Neural cell (in vitro differentiated cells): ENCODE measurements at regions not wholly inside any gene's neighbourhood (a gene's known extent, or its start where the extent isn't known, plus 50 kb on each side); places are given as distances from the start of the nearest gene placed in this dataset.

Experiments
- H2AFZ ChIP-seq: fragments of 200-600, 300-800 bp; sonication (generic), shearing (Covaris generic); 2 replicates; pipeline ENCODE4 v1.6.0; 2014; ENCODE audit warnings: low read depth, mild to moderate bottlenecking, antibody characterized with exemption, low read length, moderate library complexity
- H3F3A ChIP-seq: fragments of 200-600 bp; shearing (Covaris generic); 2 replicates; pipeline ENCODE4 v1.6.1; 2016; ENCODE audit warnings: mild to moderate bottlenecking, moderate library complexity, mixed read lengths, antibody characterized with exemption, low read length; ENCODE audit not compliant: insufficient read depth, poor library complexity, severe bottlenecking
- H3K27ac ChIP-seq: fragments of 200-600, 300-800 bp; sonication (generic), shearing (Covaris generic); 2 replicates; pipeline ENCODE4 v1.5.1; 2014; ENCODE audit warnings: mild to moderate bottlenecking, low read length, moderate library complexity
- H3K27me3 ChIP-seq: fragments of 300-800, 200-600 bp; sonication (generic), shearing (Covaris generic); 2 replicates; pipeline ENCODE4 v1.6.0; 2014; ENCODE audit warnings: mild to moderate bottlenecking, low read depth, low read length, moderate library complexity; ENCODE audit not compliant: insufficient read depth
- H3K36me3 ChIP-seq: fragments of 300-800, 200-600 bp; sonication (generic), shearing (Covaris generic); 2 replicates; pipeline ENCODE4 v1.5.1; 2014; ENCODE audit warnings: mild to moderate bottlenecking, antibody characterized with exemption, low read length, moderate library complexity; ENCODE audit not compliant: insufficient read depth
- H3K4me2 ChIP-seq: fragments of 300-800, 200-600 bp; sonication (generic), shearing (Covaris generic); 2 replicates; pipeline ENCODE4 v1.6.0; 2014; ENCODE audit warnings: mild to moderate bottlenecking, low read length
- H3K4me3 ChIP-seq: fragments of 300-800, 200-600 bp; sonication (generic), shearing (Covaris generic); 2 replicates; pipeline ENCODE4 v1.5.1; 2014; ENCODE audit warnings: mild to moderate bottlenecking, low read length, moderate library complexity
- H3K79me2 ChIP-seq: fragments of 200-600 bp; shearing (Covaris generic); replicated peaks from 2 replicates; pipeline ENCODE4 v1.6.0; 2014; ENCODE audit warnings: mild to moderate bottlenecking, low read length, moderate library complexity; ENCODE audit not compliant: insufficient read depth
- H3K9ac ChIP-seq: fragments of 300-800, 200-600 bp; sonication (generic), shearing (Covaris generic); 2 replicates; pipeline ENCODE4 v1.6.1; 2016; ENCODE audit warnings: mild to moderate bottlenecking, low read length, mixed read lengths
- H3K9me2 ChIP-seq: fragments of 200-600 bp; shearing (Covaris generic); 2 replicates; pipeline ENCODE4 v1.6.1; 2016; ENCODE audit warnings: mild to moderate bottlenecking, low read length, mixed read lengths; ENCODE audit not compliant: insufficient read depth
- H3K9me3 ChIP-seq: fragments of 200-600, 300-800 bp; sonication (generic), shearing (Covaris generic); 2 replicates; pipeline ENCODE4 v1.6.1; 2016; ENCODE audit warnings: mild to moderate bottlenecking, mixed run types, low read length, moderate library complexity, mixed read lengths
- H4K20me1 ChIP-seq: fragments of 200-600 bp; shearing (Covaris generic); 2 replicates; pipeline ENCODE4 v1.6.1; 2016; ENCODE audit warnings: mild to moderate bottlenecking, mixed run types; ENCODE audit not compliant: insufficient read depth
- EP300 ChIP-seq: fragments of 450-650 bp; conservative IDR thresholded peaks from 2 replicates; pipeline ENCODE4 v1.6.1; 2014; ENCODE audit warnings: antibody characterized with exemption, mild to moderate bottlenecking, moderate library complexity; ENCODE audit not compliant: poor library complexity, severe bottlenecking
- EZH2 ChIP-seq: fragments of 200-600, 300-800 bp; shearing (Covaris generic), sonication (generic); IDR thresholded peaks from 2 replicates; pipeline ENCODE4 v1.6.1; 2014; ENCODE audit warnings: antibody characterized with exemption, low read length, borderline replicate concordance, mild to moderate bottlenecking; ENCODE audit not compliant: insufficient read depth, poor library complexity, severe bottlenecking
- MXI1 ChIP-seq: fragments of 450-650 bp; conservative IDR thresholded peaks from 2 replicates; pipeline ENCODE4 v1.6.1; 2014; ENCODE audit warnings: antibody characterized with exemption, mild to moderate bottlenecking; ENCODE audit not compliant: poor library complexity, severe bottlenecking
- POLR2AphosphoS5 ChIP-seq: IDR thresholded peaks from 2 replicates; pipeline ENCODE4 v1.6.1; 2012
- RAD21 ChIP-seq: fragments of 450-650 bp; conservative IDR thresholded peaks from 2 replicates; pipeline ENCODE4 v1.6.1; 2014; ENCODE audit warnings: antibody characterized with exemption, mild to moderate bottlenecking, moderate library complexity
- SMC3 ChIP-seq: fragments of 450-650 bp; conservative IDR thresholded peaks from 2 replicates; pipeline ENCODE4 v1.6.1; 2014; ENCODE audit warnings: antibody characterized with exemption, mild to moderate bottlenecking, moderate library complexity; ENCODE audit not compliant: poor library complexity
- TAF1 ChIP-seq: IDR thresholded peaks from 2 replicates; pipeline ENCODE4 v1.6.1; 2012; ENCODE audit warnings: low read depth
- TF ChIP-seq, protein P1 (sequence below): fragments of 450-650 bp; IDR thresholded peaks from 2 replicates; pipeline ENCODE4 v1.5.1; 2014; ENCODE audit warnings: antibody characterized with exemption, mild to moderate bottlenecking, moderate library complexity; ENCODE audit not compliant: poor library complexity, severe bottlenecking
- TF ChIP-seq, protein P2 (sequence below): IDR thresholded peaks from 2 replicates; pipeline ENCODE4 v1.6.1; 2012; ENCODE audit warnings: borderline replicate concordance

DNA sequence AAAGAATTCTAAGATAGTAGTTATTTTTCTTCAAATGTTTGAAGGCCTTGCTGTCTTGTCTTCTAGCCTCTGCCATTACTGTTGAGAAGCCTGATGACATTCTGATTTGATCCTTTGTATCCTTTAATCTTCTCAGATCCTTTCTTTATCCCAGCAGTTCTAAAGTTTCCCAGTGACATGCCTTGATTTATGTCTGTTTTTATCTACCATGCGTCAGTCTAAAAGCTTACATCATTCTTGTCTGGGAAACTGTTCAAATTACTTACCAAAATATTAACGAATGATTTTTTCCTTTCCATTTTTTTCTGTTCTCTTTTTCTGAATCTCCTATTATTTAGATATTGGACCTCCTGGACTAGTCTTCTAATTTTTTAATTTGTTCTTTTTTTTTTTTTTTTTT, 78.3 kb upstream of the HELT start:
- Histone ChIP-seq H3K9ac (no peak overlapping the region), H3K9me3 (no peaks in the 10 kb centered on the region)

DNA sequence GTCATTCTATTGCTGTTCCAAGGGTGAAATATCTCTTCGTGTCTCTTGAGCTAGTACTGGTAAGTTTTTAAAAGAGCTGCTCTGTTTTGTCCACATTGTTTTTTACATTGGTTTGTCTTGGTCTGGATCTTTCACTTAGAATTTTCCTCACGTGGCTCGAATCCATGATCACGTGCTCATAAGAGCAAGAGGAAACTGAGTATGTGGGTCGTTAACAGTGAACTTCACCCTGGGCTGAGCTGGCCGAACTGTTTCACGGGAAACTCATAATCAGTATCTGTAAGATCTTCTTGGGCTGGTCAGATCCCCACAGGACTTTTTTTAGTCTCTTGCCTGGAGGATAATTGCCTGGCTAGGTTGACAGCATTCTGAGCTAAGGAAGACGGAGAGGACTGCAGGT, 77.8 kb upstream of the HELT start:
- H2AFZ ChIP-seq, result no peak overlapping the region
- no peak overlapping the region for H3K4me3 ChIP-seq

More for the DNA sequence above, 78.3 kb upstream of the HELT start:
- Histone ChIP-seq H3K4me3 (no peak overlapping the region), H3F3A (no peaks in the 10 kb centered on the region), H3K79me2 (no peaks in the 10 kb centered on the region), H3K4me2 (no peak overlapping the region), H4K20me1 (no peaks in the 10 kb centered on the region), H3K27ac (no peak overlapping the region), H3K9me2 (no peaks in the 10 kb centered on the region), H3K36me3 (no peaks in the 10 kb centered on the region), H3K27me3 (no peaks in the 10 kb centered on the region), H2AFZ (no peak overlapping the region)
- no peak for TF ChIP-seq EZH2

DNA sequence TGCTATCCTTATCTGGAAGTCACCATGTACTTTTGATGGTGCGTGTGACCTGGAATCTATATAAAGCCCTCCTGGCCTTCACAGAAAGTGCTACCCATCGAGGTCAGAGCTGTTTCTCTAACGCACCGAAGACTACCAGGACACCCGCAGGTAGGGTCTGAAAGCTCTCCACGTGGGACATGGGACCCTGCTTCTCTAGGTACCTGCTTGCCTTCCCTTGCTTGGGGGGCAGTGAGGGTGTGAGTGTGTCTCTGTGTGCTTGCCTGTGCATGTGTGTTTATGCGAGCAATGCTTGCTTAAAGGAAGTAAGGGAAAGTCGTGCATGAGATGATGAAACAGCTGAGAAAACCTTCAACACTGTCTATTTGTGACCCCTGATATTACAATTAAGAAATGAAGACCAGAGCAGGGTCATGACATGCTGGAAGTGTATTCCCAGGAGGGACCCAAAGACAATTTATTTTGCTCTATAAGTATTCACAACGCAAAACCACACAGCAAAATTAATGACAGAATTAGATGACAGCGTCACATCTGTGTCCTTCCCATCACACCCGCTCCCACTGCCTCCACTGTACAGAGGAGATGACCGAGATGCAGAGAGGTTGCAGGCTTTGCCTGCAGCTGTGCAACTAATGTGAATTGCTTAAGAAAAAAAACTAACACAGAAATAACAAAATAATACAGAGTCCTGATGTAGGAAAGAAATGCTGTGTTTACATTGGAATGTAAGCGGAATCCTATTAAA, 76.4 kb upstream of the HELT start:
- no peaks in the 10 kb centered on the region for H3K36me3 ChIP-seq
- no peaks in the 10 kb centered on the region for H3K27me3 ChIP-seq
- no peak overlapping the region for H3K4me3 ChIP-seq
- no peak overlapping the region for H3K27ac ChIP-seq
- H2AFZ ChIP-seq, result no peak overlapping the region
- H4K20me1 ChIP-seq, result no peaks in the 10 kb centered on the region
- no peaks in the 10 kb centered on the region for H3K9me3 ChIP-seq
- no peak overlapping the region for H3K4me2 ChIP-seq
- TF ChIP-seq EZH2 (no peak), TAF1 (no peak), RAD21 (no peak), EP300 (no peak), SMC3 (no peak), POLR2AphosphoS5 (no peak), MXI1 (no peak)
- TF ChIP-seq, protein P1, sequence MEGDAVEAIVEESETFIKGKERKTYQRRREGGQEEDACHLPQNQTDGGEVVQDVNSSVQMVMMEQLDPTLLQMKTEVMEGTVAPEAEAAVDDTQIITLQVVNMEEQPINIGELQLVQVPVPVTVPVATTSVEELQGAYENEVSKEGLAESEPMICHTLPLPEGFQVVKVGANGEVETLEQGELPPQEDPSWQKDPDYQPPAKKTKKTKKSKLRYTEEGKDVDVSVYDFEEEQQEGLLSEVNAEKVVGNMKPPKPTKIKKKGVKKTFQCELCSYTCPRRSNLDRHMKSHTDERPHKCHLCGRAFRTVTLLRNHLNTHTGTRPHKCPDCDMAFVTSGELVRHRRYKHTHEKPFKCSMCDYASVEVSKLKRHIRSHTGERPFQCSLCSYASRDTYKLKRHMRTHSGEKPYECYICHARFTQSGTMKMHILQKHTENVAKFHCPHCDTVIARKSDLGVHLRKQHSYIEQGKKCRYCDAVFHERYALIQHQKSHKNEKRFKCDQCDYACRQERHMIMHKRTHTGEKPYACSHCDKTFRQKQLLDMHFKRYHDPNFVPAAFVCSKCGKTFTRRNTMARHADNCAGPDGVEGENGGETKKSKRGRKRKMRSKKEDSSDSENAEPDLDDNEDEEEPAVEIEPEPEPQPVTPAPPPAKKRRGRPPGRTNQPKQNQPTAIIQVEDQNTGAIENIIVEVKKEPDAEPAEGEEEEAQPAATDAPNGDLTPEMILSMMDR, result no peak
- TF ChIP-seq, protein P2, sequence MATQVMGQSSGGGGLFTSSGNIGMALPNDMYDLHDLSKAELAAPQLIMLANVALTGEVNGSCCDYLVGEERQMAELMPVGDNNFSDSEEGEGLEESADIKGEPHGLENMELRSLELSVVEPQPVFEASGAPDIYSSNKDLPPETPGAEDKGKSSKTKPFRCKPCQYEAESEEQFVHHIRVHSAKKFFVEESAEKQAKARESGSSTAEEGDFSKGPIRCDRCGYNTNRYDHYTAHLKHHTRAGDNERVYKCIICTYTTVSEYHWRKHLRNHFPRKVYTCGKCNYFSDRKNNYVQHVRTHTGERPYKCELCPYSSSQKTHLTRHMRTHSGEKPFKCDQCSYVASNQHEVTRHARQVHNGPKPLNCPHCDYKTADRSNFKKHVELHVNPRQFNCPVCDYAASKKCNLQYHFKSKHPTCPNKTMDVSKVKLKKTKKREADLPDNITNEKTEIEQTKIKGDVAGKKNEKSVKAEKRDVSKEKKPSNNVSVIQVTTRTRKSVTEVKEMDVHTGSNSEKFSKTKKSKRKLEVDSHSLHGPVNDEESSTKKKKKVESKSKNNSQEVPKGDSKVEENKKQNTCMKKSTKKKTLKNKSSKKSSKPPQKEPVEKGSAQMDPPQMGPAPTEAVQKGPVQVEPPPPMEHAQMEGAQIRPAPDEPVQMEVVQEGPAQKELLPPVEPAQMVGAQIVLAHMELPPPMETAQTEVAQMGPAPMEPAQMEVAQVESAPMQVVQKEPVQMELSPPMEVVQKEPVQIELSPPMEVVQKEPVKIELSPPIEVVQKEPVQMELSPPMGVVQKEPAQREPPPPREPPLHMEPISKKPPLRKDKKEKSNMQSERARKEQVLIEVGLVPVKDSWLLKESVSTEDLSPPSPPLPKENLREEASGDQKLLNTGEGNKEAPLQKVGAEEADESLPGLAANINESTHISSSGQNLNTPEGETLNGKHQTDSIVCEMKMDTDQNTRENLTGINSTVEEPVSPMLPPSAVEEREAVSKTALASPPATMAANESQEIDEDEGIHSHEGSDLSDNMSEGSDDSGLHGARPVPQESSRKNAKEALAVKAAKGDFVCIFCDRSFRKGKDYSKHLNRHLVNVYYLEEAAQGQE, result no peak
- H3K79me2 ChIP-seq, result no peaks in the 10 kb centered on the region
- no peak overlapping the region for H3K9ac ChIP-seq
- H3K9me2 ChIP-seq, result no peaks in the 10 kb centered on the region
- H3F3A ChIP-seq, result no peaks in the 10 kb centered on the region

More for the DNA sequence above, 77.8 kb upstream of the HELT start:
- Histone ChIP-seq H3K9me3 (no peaks in the 10 kb centered on the region), H3K27me3 (no peaks in the 10 kb centered on the region), H3K4me2 (no peak overlapping the region), H3F3A (no peaks in the 10 kb centered on the region), H3K27ac (no peak overlapping the region), H4K20me1 (no peaks in the 10 kb centered on the region), H3K79me2 (no peaks in the 10 kb centered on the region), H3K9ac (no peak overlapping the region), H3K36me3 (no peaks in the 10 kb centered on the region), H3K9me2 (no peaks in the 10 kb centered on the region)
- TF ChIP-seq MXI1 (no peak), TAF1 (no peak), EZH2 (no peak), POLR2AphosphoS5 (no peak)
